MCF 10A (cell line): ENCODE measurements at regions not wholly inside any gene's neighbourhood (a gene's known extent, or its start where the extent isn't known, plus 50 kb on each side); places are given as distances from the start of the nearest gene placed in this dataset.

ENCODE experiments used
- BruUV-seq: library from RNA; stranded (reverse); fragments of 400-500 nt; replicated peaks from 2 replicates; lab custom pipeline; 2021; lab: Mats Ljungman, UMichigan
- CTCF ChIA-PET: fragments of 300-600 bp; sonication (Branson Sonifier 250); formaldehyde crosslinking; extraction: SDS; loops from one replicate; lab custom pipeline; 2021; ENCODE audit warnings: antibody characterized with exemption, inconsistent platforms; lab: Yijun Ruan, JAX
- POLR2A ChIA-PET: fragments of 300-600, 350-650 bp; sonication (Branson Sonifier 250); formaldehyde crosslinking; extraction: SDS; loops from one replicate; lab custom pipeline; 2020; ENCODE audit warnings: antibody characterized with exemption, inconsistent platforms; lab: Yijun Ruan, JAX
- DNase-seq: peaks from one replicate; pipeline ENCODE4 v3.0.0-alpha.2; 2018; ENCODE audit not compliant: unreplicated experiment
- H3K27ac Mint-ChIP-seq: one replicate; pipeline ENCODE4 v1.8.0; 2022; ENCODE audit warnings: mild to moderate bottlenecking, low read depth, mixed read lengths; ENCODE audit not compliant: unreplicated experiment
- H3K27me3 Mint-ChIP-seq: one replicate; pipeline ENCODE4 v1.8.0; 2022; ENCODE audit warnings: mixed read lengths; ENCODE audit not compliant: insufficient read depth, unreplicated experiment
- H3K36me3 Mint-ChIP-seq: one replicate; pipeline ENCODE4 v1.8.0; 2022; ENCODE audit warnings: mild to moderate bottlenecking, moderate library complexity, mixed read lengths; ENCODE audit not compliant: insufficient read depth, unreplicated experiment
- H3K4me1 Mint-ChIP-seq: one replicate; pipeline ENCODE4 v1.8.0; 2022; ENCODE audit warnings: mixed read lengths; ENCODE audit not compliant: insufficient read depth, unreplicated experiment
- H3K4me3 Mint-ChIP-seq: one replicate; pipeline ENCODE4 v1.8.0; 2022; ENCODE audit warnings: mild to moderate bottlenecking, moderate library complexity, mixed read lengths; ENCODE audit not compliant: unreplicated experiment
- H3K9me3 Mint-ChIP-seq: one replicate; pipeline ENCODE4 v1.8.0; 2022; ENCODE audit warnings: mixed read lengths; ENCODE audit not compliant: unreplicated experiment
- CTCF ChIP-seq: fragments of 200-600 bp; IDR thresholded peaks from one replicate; pipeline ENCODE4 v1.8.0; 2022; ENCODE audit warnings: antibody characterized with exemption, mild to moderate bottlenecking; ENCODE audit not compliant: unreplicated experiment
- intact Hi-C: fragments of 100-400 bp; cut with micrococcal nuclease; formaldehyde crosslinking; loops from 2 replicates; pipeline ENCODE4 v1.14.1; 2022

DNA sequence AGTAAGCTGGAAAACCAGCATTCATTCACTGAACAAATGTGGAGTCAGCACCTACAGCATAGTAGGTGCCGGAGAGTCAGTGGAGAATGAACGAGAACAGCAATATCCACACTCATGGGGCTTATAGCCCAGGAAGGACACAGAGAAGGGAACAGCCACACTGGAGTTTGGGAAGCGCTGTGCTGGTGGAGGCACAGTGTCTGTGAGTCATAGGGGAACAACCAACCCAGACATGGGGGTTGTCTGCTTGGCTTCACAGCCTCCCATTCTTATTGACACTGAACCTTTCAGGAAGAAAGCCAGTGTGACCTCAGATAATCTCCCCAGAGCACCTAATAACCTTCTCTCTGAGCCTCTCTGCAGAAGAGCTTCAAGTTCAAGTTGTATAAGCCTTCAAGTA lies 56.6 kb upstream of the UBASH3B start:
- CTCF ChIA-PET, result interaction anchor here (0.7 kb wide), 1 partner anchor 424 kb away, joined by 5 read pairs; no protein-coding TSS in a partner anchor

GRCh38 chr11:122597511-122597910 lies 58.0 kb upstream of the UBASH3B start:
- intact Hi-C loops, result no loop called here
- POLR2A ChIA-PET, result interaction anchor here (1.9 kb wide), 1 partner anchor 464 kb away, joined by 4 read pairs; the partner anchor contains the start of gene HSPA8
- no peaks in the 10 kb centered on the region for H3K36me3 Mint-ChIP-seq

More for the DNA sequence above, 56.6 kb upstream of the UBASH3B start:
- TF ChIP-seq CTCF, result no peak
- Mint-ChIP-seq H3K9me3 (no peaks in the 10 kb centered on the region), H3K27ac (no peak overlapping the region), H3K36me3 (no peaks in the 10 kb centered on the region), H3K4me1 (peaks cover 5% of the 10 kb centered on the region), H3K4me3 (no peak overlapping the region), H3K27me3 (no peaks in the 10 kb centered on the region)
- no TSS peak for BruUV-seq
- POLR2A ChIA-PET, result interaction anchor here (0.7 to 1.7 kb wide), 2 partner anchors 10 to 314 kb away, joined by 3 to 4 read pairs; no protein-coding TSS in a partner anchor
- intact Hi-C loops, result no loop called here
- DNase-seq, result peak; percentile 27

GRCh38 chr11:122594986-122595645 lies 60.4 kb upstream of the UBASH3B start:
- Mint-ChIP-seq H3K4me3 (no peak overlapping the region), H3K27me3 (peaks cover 29% of the 10 kb centered on the region), H3K27ac (no peak overlapping the region), H3K9me3 (no peaks in the 10 kb centered on the region), H3K4me1 (peaks cover 5% of the 10 kb centered on the region), H3K36me3 (no peaks in the 10 kb centered on the region)
- intact Hi-C loops, result no loop called here
- ChIA-PET CTCF (interaction anchor here (0.8 to 1.2 kb wide), 3 partner anchors 10 to 32 kb away, joined by 3 to 4 read pairs (median 3); no protein-coding TSS in a partner anchor), POLR2A (no interaction called here)
- DNase-seq, result no peak
- no TSS peak for BruUV-seq
- no peak for TF ChIP-seq CTCF

More at GRCh38 chr11:122597511-122597910, 58.0 kb upstream of the UBASH3B start:
- Mint-ChIP-seq H3K27me3 (peaks cover 13% of the 10 kb centered on the region), H3K27ac (no peak overlapping the region), H3K9me3 (no peaks in the 10 kb centered on the region), H3K4me3 (no peak overlapping the region), H3K4me1 (peaks cover 5% of the 10 kb centered on the region)
- TF ChIP-seq CTCF, result no peak
- DNase-seq, result no peak
- BruUV-seq, result no TSS peak
- CTCF ChIA-PET, result interaction anchor here (1.2 to 1.3 kb wide), 2 partner anchors 184 to 257 kb away, joined by 4 read pairs; no protein-coding TSS in a partner anchor
